ENCODE measurements at regions not wholly inside any gene's neighbourhood (a gene's known extent, or its start where the extent isn't known, plus 50 kb on each side); places are given as distances from the start of the nearest gene placed in this dataset.

- TF ChIP-seq, protein P1, sequence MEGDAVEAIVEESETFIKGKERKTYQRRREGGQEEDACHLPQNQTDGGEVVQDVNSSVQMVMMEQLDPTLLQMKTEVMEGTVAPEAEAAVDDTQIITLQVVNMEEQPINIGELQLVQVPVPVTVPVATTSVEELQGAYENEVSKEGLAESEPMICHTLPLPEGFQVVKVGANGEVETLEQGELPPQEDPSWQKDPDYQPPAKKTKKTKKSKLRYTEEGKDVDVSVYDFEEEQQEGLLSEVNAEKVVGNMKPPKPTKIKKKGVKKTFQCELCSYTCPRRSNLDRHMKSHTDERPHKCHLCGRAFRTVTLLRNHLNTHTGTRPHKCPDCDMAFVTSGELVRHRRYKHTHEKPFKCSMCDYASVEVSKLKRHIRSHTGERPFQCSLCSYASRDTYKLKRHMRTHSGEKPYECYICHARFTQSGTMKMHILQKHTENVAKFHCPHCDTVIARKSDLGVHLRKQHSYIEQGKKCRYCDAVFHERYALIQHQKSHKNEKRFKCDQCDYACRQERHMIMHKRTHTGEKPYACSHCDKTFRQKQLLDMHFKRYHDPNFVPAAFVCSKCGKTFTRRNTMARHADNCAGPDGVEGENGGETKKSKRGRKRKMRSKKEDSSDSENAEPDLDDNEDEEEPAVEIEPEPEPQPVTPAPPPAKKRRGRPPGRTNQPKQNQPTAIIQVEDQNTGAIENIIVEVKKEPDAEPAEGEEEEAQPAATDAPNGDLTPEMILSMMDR (conservative IDR thresholded peaks at IDR 0.05 in 1 of 2, IDR thresholded peaks at IDR 0.05 in 1 of 2; ENCODE audit: low read depth in 1 of 2, low read length in 2 of 2), result no peak
- TF ChIP-seq EZH2 (IDR thresholded peaks at IDR 0.05; ENCODE audit: low read length, missing control alignments), result no peak
These were observed 284.1 kb downstream of the IRS1 start for GRCh38 chr2:226515344-226516055.
